Panc1 (cell line): ENCODE measurements at regions not wholly inside any gene's neighbourhood (a gene's known extent, or its start where the extent isn't known, plus 50 kb on each side); places are given as distances from the start of the nearest gene placed in this dataset.

Experiments used
- ATAC-seq: fragments of 200-7000 bp; cut with Tn5 transposase; 2 replicates; pipeline ENCODE4 v1.9.1; 2020; ENCODE audit warnings: mild to moderate bottlenecking, moderate library complexity
- BruUV-seq: library from RNA; stranded (reverse); fragments of 400-500 nt; replicated peaks from 2 replicates; lab custom pipeline; 2021; lab: Mats Ljungman, UMichigan
- CTCF ChIA-PET: fragments of 300-600 bp; sonication (Branson Sonifier 250); formaldehyde crosslinking; loops from one replicate; lab custom pipeline; 2022; ENCODE audit warnings: antibody characterized with exemption; lab: Charles Lee
- POLR2A ChIA-PET: fragments of 300-600 bp; sonication (Branson Sonifier 250); formaldehyde crosslinking; loops from one replicate; lab custom pipeline; 2022; ENCODE audit warnings: antibody characterized with exemption; lab: Charles Lee
- DNase-seq: peaks from one replicate; pipeline ENCODE4 v3.0.0-alpha.2; 2010; ENCODE audit warnings: low read depth, low spot score
- H3K27ac ChIP-seq: 2 replicates; pipeline ENCODE4 v1.5.1; 2011; ENCODE audit warnings: mild to moderate bottlenecking, low read length, inconsistent platforms
- H3K27me3 ChIP-seq: fragments of 200-500 bp; sonication (Bioruptor generic); 2 replicates; pipeline ENCODE4 v1.6.0; 2014; ENCODE audit warnings: low read length, inconsistent platforms; ENCODE audit not compliant: control insufficient read depth, insufficient read depth
- H3K36me3 ChIP-seq: fragments of 200-500 bp; sonication (Bioruptor generic); 2 replicates; pipeline ENCODE4 v1.5.1; 2014; ENCODE audit warnings: inconsistent platforms, mild to moderate bottlenecking, low read length, moderate library complexity; ENCODE audit not compliant: control insufficient read depth, insufficient read depth
- H3K4me1 ChIP-seq: 2 replicates; pipeline ENCODE4 v1.5.1; 2011; ENCODE audit warnings: inconsistent platforms, mild to moderate bottlenecking, low read length, moderate library complexity; ENCODE audit not compliant: control insufficient read depth, insufficient read depth
- H3K4me3 ChIP-seq, 2 experiments: 2 replicates each; pipeline ENCODE4 v1.5.1; 2011 to 2012; ENCODE audit warnings: low read depth in 2 of 2, low read length in 2 of 2, mild to moderate bottlenecking in 2 of 2, inconsistent platforms in 1 of 2, moderate library complexity in 1 of 2
- H3K9me3 ChIP-seq: fragments of 200-500 bp; sonication (Bioruptor generic); 2 replicates; pipeline ENCODE4 v1.5.1; 2014; ENCODE audit warnings: low read depth, mild to moderate bottlenecking, inconsistent platforms, low read length, moderate library complexity; ENCODE audit not compliant: control insufficient read depth, insufficient read depth
- POLR2AphosphoS5 ChIP-seq: IDR thresholded peaks from 2 replicates; pipeline ENCODE4 v1.6.1; 2012; ENCODE audit warnings: mild to moderate bottlenecking, low read depth, low read length, moderate library complexity
- SIN3A ChIP-seq: IDR thresholded peaks from 2 replicates; pipeline ENCODE4 v1.6.1; 2012; ENCODE audit warnings: low read depth, mild to moderate bottlenecking, low read length, moderate library complexity, borderline replicate concordance; ENCODE audit not compliant: insufficient read depth
- TCF7L2 ChIP-seq: IDR thresholded peaks from 2 replicates; pipeline ENCODE4 v1.6.1; 2011; ENCODE audit warnings: mild to moderate bottlenecking, low read depth, low read length, inconsistent platforms
- in situ Hi-C: cut with HindIII; loops from 2 replicates; pipeline ENCODE4 v1.10.0; 2016; ENCODE audit warnings: low sequenced_read_pairs, low pct_unique_long_range_greater_than_20kb
- intact Hi-C: fragments of 100-400 bp; cut with micrococcal nuclease; formaldehyde crosslinking; loops from one replicate; pipeline ENCODE4 v1.10.0; 2022; ENCODE audit not compliant: unreplicated experiment
- TF ChIP-seq, protein P1 (sequence below), 2 experiments: IDR thresholded peaks; 2 replicates each; pipeline ENCODE4 v1.6.1; 2011 to 2012; ENCODE audit warnings: low read depth in 2 of 2, control low read depth in 1 of 2, low read length in 1 of 2, mild to moderate bottlenecking in 1 of 2, moderate library complexity in 1 of 2; ENCODE audit not compliant: insufficient read depth in 1 of 2
- TF ChIP-seq, protein P2 (sequence below): fragments of 450-650 bp; IDR thresholded peaks from 2 replicates; pipeline ENCODE4 v1.5.1; 2017; ENCODE audit warnings: mild to moderate bottlenecking

DNA sequence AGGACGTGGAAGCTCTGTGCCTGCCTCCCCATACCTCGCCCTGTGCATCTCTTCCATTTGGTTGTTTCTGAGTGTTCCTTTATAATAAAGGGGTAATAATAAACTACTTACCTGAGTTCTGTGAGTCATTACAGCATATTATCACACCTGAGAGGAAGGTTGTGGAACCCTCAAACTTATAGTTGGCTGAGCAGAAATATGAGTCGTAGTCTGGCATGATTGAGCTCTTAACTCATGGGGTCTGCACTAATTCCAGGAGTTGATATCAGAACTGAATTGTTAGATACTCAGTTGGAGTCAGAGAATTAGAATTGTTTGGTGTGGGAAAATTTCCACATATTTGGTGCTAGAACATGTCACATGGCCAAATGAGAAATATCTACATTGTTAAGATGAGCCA, 52.4 kb upstream of the HTR2A start:
- Histone ChIP-seq H3K27ac (no peak overlapping the region), H3K27me3 (no peaks in the 10 kb centered on the region), H3K4me3 (no peak overlapping the region), H3K9me3 (no peaks in the 10 kb centered on the region), H3K4me1 (no peaks in the 10 kb centered on the region), H3K36me3 (no peaks in the 10 kb centered on the region)
- no peak for ATAC-seq
- no peak for DNase-seq
- in situ Hi-C loops (no loop called here), intact Hi-C loops (no loop called here)
- no peak for TF ChIP-seq TCF7L2
- TF ChIP-seq, protein P1, sequence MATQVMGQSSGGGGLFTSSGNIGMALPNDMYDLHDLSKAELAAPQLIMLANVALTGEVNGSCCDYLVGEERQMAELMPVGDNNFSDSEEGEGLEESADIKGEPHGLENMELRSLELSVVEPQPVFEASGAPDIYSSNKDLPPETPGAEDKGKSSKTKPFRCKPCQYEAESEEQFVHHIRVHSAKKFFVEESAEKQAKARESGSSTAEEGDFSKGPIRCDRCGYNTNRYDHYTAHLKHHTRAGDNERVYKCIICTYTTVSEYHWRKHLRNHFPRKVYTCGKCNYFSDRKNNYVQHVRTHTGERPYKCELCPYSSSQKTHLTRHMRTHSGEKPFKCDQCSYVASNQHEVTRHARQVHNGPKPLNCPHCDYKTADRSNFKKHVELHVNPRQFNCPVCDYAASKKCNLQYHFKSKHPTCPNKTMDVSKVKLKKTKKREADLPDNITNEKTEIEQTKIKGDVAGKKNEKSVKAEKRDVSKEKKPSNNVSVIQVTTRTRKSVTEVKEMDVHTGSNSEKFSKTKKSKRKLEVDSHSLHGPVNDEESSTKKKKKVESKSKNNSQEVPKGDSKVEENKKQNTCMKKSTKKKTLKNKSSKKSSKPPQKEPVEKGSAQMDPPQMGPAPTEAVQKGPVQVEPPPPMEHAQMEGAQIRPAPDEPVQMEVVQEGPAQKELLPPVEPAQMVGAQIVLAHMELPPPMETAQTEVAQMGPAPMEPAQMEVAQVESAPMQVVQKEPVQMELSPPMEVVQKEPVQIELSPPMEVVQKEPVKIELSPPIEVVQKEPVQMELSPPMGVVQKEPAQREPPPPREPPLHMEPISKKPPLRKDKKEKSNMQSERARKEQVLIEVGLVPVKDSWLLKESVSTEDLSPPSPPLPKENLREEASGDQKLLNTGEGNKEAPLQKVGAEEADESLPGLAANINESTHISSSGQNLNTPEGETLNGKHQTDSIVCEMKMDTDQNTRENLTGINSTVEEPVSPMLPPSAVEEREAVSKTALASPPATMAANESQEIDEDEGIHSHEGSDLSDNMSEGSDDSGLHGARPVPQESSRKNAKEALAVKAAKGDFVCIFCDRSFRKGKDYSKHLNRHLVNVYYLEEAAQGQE (IDR thresholded peaks at IDR 0.05; ENCODE audit: insufficient read depth in 1 of 2, low read depth in 2 of 2, low read length in 1 of 2): no peak
- TF ChIP-seq POLR2AphosphoS5: no peak
- TF ChIP-seq SIN3A: no peak
- no TSS peak for BruUV-seq
- POLR2A ChIA-PET: no interaction called here
- CTCF ChIA-PET: no interaction called here

DNA sequence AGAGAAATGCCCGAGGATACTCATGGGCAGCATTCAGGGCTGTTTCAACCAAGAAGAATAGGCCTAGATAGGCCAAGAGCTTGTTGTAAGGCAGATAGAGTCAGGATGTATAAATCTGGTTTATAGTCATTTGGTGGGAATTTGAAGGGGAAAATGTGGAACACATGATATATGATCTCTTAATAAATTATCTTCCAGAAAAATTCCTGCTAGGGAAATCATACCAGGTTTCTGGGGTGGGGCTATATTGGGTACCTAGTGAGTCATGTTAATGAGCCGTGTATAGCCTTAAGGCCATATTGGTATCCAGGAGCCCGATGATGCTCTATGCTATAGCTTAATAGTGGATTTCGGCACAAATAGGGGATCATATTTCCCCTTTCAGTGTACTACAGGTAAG, 51.5 kb upstream of the HTR2A start:
- Histone ChIP-seq H3K4me1 (no peaks in the 10 kb centered on the region), H3K27ac (no peak overlapping the region), H3K4me3 (no peak overlapping the region), H3K36me3 (no peaks in the 10 kb centered on the region), H3K9me3 (no peaks in the 10 kb centered on the region), H3K27me3 (no peaks in the 10 kb centered on the region)
- CTCF ChIA-PET: no interaction called here
- DNase-seq (no peak), ATAC-seq (no peak)
- no TSS peak for BruUV-seq
- POLR2A ChIA-PET: no interaction called here
- intact Hi-C loops (no loop called here), in situ Hi-C loops (no loop called here)
- TF ChIP-seq, protein P2, sequence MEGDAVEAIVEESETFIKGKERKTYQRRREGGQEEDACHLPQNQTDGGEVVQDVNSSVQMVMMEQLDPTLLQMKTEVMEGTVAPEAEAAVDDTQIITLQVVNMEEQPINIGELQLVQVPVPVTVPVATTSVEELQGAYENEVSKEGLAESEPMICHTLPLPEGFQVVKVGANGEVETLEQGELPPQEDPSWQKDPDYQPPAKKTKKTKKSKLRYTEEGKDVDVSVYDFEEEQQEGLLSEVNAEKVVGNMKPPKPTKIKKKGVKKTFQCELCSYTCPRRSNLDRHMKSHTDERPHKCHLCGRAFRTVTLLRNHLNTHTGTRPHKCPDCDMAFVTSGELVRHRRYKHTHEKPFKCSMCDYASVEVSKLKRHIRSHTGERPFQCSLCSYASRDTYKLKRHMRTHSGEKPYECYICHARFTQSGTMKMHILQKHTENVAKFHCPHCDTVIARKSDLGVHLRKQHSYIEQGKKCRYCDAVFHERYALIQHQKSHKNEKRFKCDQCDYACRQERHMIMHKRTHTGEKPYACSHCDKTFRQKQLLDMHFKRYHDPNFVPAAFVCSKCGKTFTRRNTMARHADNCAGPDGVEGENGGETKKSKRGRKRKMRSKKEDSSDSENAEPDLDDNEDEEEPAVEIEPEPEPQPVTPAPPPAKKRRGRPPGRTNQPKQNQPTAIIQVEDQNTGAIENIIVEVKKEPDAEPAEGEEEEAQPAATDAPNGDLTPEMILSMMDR: no peak

DNA sequence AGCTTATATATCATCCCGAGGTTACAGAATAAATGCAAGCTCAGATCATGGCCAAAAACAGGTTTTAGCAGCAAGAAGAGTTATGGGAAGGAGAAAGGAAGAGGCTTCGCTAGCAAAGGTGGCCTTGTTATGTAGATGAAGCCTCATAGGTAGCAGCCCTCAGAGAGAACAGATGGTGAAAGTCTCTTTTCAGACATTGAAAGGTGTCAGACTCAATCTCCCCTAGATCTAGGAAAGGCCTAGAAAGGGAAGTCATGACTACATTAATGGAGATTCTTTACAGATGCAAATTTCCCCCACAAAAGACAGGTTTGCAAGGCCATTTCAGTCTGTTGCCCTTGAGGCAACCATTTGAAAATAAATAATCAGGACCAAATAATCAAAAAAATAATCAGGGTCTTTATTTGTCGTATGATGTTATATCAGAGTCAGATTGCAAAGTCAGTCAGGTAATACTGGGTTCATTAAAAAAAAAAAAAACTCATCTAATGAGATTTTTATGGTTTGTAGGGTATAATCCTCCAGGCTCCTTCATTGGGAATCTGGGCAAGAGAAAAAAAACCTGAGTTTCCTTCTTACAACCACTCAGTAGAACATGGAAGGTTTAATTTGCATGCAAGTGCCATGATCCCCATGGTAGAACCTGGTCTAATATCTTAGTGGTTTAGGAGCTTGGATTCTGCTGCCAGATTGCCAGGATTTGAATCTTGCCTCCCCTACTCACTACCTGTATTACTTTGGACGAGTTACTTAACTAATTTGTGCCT, 50.8 kb upstream of the HTR2A start:
- no peaks in the 10 kb centered on the region for H3K4me1 ChIP-seq
- ATAC-seq (no peak), DNase-seq (no peak)
- ChIA-PET CTCF (no interaction called here), POLR2A (no interaction called here)
- in situ Hi-C loops (no loop called here), intact Hi-C loops (no loop called here)
- no peak overlapping the region for H3K27ac ChIP-seq
- TF ChIP-seq, protein P1 (IDR thresholded peaks at IDR 0.05; ENCODE audit: insufficient read depth in 1 of 2, low read depth in 2 of 2, low read length in 1 of 2): no peak
- TF ChIP-seq POLR2AphosphoS5 (no peak), SIN3A (no peak), TCF7L2 (no peak)
- TF ChIP-seq, protein P2: no peak
- BruUV-seq: no TSS peak
- no peaks in the 10 kb centered on the region for H3K36me3 ChIP-seq
- no peaks in the 10 kb centered on the region for H3K9me3 ChIP-seq
- no peaks in the 10 kb centered on the region for H3K27me3 ChIP-seq
- H3K4me3 ChIP-seq: no peak overlapping the region
